GM19452 (cell line): ENCODE measurements at regions not wholly inside any gene's neighbourhood (a gene's known extent, or its start where the extent isn't known, plus 50 kb on each side); places are given as distances from the start of the nearest gene placed in this dataset.

Experiments
- ATAC-seq: cut with Tn5 transposase; IDR thresholded peaks from one replicate; pipeline ENCODE4 v1.9.1; 2021; ENCODE audit not compliant: unreplicated experiment

DNA sequence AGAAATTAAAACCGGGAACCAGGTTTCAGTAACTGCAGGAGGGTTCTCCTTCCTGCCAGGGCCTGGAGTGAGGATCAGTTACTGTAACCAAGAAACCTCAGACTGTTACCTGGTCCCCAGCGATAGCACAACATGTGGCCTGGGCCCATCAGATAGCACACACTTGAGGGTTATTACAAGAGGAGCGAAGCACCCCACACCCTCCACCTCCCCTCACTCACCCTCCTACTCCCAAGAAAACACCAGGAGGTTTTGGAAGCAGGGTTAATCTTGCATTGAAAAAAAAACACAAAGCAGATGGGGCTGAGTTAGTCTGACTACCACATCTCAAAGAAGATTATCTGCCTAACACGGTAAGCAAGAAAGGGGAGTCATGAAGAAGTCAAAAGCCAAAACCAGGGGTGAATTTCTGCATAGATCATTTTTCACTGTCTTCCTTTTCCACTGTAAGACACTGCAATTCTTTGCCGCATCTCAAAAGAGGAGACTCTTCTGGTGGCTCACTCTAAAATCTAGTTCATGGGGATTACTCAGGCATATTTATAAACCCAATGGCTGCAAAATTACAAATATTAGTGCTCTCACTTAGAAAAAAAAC lies 75.9 kb upstream of the DOCK9 start:
- ATAC-seq, result no peak

DNA sequence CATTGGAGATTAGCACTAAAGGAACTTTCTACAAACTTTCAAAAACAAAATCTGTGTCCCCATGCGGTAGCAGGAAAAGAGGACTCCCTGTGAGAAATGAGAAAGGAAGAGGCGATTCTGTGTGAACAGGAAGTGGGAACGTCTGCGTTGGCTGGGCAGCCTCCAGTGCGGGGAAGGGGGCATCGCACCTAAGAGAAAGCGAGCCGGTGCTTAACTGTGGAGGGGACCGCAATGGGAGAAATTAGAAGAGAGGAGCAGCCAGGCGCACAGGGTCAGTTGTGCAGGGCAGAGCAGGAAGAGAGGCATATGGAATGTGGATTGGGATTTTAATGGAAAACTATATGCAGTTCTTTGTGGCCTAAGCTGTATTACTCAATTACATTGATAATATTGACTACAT lies 77.4 kb upstream of the DOCK9 start:
- ATAC-seq, result no peak

DNA sequence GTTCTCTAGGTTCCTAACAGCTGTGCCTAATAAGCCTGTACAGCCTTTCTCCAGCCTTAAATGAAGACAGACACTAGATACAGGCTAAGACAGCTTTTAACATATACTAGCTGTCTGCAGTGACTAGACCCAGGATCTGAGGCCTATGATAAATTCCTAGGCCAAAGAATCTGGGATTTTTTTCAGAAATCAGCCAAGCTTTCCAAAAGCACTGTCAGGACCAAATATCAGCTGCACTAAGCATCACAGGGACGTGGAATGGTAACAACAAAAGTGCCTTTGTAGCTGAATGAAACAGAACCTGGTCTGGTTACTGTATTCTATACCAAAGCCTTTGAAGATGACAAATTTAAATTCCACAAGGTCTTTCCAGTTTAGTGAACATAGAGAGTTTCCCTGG lies 77.9 kb upstream of the DOCK9 start:
- ATAC-seq, result no peak

DNA sequence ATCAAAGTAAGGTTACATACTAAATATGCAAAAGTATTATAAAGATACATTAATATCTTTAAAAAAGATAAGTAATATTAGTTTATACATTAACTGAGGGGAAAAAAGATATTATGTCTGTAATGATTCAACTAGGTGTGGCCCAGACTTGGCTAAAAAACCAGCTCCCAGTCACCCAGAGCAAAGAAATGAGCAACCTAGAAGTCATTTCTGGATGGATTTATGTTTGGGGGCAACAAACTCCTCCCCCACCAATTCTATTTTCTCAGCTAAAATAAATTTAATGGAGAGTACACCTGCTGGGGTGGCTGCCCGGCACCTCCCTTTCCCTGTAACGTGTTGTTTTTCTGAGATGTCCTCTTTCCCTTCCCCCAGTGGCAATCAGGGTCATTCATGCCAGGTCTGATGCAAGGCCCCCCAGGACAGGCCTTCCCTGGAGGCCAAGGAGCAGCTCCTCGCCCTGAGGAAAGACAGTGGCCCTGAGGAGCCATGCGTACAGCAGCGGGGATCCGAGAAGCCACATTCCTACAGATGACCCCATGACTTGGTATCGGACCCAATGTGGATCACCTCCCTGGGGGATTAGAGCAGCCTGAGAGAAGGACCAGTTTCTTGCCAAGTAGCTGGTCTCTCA lies 78.6 kb upstream of the DOCK9 start:
- no peak for ATAC-seq

DNA sequence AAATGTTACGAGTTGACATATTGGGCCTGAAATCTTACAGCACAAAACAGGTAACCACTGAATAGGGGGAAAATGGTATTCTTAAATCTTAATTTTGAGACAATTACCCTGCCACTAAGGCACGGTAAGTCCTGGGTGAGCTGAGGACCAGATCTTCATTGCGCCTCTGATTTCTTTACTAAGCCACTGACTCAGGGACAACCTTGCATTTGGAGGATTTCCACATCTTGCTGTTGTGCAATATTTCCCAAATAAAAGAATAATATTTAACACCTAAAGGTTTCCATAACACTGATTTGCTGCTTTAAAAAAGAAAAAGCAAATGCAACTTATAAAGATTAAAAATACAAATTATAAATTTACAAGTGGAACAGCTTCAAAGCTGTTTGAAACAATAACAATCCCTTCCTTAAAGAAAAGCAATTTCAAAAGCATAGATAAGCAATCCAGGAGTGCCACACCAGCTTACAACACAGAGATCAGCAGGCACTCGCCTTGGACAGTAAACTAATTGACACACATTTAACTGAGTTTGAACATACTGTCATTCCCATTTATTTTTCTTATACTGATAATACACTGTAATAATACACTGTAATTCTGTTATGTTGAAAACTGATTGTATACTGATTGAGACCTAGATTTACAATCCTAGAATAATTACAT lies 79.6 kb upstream of the DOCK9 start:
- no peak for ATAC-seq

DNA sequence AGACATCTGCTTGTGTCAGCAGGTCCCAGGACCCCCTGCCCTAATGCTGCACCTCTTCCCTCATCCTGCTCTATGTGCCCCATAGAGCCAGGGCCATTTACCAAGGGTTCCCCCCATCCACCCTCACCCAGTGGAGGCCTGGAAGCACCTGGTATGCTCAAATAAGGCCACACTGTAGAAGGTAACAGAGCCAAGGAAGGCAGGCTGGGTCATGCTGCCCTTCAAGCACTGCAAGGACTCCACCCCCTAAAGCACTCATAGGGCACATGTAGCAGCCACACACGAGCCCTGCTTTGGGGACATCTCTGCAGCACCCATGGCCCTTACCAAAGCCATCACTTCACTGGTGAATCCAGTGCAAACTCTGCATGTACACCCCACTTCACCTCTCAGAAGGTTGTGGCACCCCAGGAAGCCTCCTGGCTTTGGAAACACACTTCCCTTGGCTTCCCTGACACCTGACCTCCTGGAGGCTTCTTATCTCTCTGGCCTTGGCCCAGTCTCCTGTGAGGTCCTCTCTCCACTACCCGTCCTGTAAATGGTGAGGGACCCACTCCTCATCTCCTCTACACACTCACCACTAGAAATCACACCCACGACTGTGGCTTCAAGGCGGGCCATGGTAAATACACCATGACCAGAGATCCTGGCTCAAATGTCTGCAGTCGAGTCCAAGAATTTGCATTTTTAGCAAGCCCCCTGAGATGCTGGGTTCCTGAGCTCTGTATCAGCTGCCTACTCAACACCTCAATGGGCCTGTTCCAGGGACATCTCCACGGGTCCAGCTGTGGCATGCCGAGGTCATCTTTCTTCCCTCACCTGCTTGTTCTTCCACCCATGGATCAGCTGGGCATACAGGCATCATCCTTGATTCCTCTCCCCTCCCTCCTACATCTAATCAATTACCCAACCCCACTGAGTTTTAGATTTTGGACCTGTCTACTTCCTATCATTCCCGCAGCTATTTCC lies 80.9 kb upstream of the DOCK9 start:
- ATAC-seq, result no peak

DNA sequence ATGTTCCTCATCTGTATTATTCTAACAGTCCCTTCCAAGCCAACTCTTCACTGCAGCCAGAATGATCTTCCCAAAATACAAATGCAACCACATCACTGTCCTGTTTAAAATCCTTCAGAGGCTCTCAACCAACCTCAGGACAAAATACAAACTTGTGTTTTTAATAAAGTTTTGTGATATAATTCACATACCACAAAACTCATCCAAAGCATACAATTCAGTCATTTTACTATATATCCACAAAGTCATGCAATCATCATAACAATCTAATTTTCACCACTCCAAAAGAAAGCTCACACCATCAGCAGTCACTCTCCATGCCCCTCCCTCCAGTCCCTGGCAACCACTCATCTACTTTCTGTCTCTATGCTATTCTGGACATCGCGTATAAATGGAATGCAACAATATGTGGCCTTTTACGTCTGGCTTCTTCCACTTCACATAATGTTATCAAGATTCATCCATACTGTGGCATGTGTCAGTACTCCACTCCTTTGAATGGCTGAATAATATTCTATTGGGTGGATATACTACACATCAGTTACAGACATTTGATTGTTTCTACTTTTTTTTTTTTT lies 81.7 kb upstream of the DOCK9 start:
- no peak for ATAC-seq

DNA sequence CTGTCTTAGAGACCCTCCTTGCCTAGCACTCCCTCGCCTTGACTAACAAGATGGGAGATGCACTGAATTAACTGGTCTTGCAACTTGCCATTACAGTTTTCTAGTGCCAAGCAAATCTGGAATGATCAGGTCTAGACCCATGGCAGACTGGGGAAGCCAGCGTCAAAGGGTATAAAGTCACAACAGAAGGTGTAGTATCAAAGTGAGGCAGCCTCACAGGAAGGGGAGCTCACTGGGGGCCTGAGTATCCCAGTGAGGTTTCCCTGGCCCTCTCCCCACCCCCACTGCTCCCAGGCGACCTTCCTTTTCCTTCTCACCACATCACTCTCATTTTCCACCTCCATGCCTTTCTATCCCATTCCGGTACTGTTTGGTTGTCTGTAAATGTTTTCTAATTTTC lies 83.5 kb upstream of the DOCK9 start:
- no peak for ATAC-seq

DNA sequence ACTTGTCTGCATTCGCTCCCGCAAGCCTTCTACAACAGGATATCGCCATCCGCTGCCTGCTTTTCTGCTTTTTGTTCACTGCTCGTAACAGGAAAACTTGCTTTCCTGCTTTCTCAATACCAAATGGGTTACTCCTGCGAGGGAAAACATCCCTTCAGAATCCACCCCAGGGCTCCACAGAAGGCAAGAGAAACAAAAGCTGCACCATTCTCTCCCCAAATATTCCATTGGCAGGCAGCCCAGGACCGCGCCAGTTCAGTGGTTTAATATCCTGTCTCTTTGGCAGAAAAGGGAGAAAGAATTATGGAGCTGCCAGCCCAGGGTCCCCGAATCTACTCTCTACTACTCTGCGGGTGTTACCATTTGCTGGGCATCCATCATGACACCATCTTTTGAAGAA lies 84.7 kb upstream of the DOCK9 start:
- no peak for ATAC-seq

DNA sequence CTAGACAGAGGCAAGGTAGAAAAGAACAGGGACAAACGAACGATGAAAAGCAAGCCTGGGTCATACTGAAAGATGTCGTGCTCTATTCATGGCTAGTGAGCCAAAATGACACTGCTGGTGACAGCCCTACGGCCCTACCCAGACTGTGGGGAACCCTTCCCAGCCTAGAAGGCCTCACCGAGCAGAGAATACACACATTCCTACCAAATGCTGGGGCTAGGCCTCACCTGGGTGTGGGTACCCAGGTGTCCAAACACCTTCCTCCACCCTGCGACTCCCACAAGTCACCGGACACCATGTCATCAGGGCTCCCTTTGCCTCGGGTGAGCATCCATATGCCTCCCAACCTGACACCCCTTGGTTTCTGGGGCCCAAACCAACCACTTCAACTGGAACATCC lies 85.3 kb upstream of the DOCK9 start:
- ATAC-seq, result no peak

DNA sequence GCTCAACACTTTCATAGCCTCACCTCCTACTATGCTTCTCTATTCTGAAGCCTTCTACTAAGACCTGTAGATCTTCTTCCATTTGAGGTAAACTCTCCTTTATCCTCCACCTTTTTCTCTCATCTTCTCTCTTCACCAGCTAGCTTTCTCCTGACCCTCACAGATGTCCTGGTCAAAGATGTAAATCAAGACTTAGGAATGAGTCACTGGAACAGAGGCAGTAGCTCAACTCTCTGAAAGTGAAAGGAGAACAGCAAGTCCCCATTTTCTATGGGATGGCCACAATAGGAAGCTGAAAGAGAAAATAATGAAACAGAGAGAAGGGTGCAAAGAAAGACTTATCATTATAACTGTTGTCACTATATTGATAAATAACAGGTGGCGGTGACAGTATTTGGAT lies 86.1 kb upstream of the DOCK9 start:
- ATAC-seq, result no peak

DNA sequence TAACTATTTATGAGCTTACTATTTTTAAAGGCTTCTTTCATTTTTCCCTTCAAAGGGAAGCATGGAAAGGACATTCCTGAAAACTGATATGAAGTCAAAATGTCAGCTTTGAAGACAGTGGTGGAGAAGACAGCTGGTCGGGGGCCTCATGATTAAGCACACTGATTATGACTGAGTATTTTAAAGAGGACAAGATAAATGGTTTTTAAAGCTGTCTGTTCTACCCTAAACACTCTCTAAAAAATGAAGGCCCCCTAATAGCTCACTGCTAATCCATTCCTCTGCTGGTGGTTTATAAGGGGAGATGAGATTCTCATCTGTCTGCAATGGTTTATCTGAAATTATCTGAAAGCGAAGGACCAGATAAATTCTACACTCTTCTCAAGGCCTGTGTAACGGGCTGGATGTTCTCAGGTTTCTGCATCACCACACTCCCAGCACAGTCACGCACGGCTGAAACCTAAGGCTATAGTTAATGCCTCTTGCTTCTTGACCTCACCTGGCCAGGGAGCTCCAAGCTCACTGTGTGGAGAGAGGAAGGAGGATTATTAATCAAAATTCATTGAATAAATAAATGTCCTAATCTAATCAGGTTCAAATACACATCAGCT lies 86.9 kb upstream of the DOCK9 start:
- no peak for ATAC-seq

DNA sequence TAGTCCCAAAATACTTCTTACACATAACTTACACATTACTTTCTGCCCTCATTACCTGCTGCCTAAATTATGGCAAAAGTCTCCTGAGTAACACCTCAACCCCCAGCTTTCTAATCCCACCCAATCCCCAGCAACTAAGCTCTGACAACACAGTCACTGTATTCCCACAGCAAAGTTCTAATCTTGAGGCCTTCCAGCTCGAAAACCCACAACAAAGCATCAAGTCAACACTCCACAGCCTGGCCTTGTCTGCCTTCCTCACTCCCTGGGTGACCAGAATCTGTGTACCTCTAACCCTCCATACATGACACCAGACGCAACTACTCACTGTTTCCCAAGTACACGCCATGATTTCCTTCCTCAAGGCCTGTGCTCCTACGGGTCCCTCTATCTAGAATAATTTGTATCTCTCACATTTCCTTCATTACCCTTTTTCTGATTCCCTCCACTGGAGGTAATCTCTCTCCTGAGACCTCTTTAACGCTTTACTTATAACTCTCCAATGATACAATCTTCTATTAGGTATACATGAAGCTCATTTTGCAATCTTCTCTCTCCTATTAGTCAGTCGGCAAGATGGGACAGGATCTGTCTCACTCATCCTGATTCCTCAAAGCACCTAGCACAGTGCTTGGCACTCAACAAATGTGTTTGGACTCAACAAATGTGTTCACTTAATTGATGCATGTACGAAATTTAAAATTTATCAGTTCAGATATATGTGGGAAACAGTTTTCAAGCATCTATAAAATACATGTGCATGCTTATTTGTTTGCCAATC lies 87.6 kb upstream of the DOCK9 start:
- ATAC-seq, result no peak

DNA sequence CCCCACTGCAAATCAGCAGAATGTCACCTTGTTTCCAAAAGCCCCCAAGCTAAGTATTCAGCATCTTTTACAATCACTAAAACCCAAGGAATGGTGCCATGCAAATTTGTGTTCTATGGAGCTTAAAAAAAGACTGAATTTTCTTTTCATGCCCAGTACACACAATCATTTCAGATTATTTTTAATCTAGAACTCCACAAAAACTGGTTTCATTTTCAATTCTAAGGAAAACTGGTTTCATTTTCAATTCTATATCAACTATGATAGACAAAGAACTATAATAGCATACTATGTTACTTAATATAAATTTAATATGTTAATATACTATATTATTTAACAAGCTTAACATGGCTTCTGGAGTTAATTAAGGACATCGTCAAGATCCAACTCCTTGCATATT lies 88.4 kb upstream of the DOCK9 start:
- ATAC-seq, result no peak

DNA sequence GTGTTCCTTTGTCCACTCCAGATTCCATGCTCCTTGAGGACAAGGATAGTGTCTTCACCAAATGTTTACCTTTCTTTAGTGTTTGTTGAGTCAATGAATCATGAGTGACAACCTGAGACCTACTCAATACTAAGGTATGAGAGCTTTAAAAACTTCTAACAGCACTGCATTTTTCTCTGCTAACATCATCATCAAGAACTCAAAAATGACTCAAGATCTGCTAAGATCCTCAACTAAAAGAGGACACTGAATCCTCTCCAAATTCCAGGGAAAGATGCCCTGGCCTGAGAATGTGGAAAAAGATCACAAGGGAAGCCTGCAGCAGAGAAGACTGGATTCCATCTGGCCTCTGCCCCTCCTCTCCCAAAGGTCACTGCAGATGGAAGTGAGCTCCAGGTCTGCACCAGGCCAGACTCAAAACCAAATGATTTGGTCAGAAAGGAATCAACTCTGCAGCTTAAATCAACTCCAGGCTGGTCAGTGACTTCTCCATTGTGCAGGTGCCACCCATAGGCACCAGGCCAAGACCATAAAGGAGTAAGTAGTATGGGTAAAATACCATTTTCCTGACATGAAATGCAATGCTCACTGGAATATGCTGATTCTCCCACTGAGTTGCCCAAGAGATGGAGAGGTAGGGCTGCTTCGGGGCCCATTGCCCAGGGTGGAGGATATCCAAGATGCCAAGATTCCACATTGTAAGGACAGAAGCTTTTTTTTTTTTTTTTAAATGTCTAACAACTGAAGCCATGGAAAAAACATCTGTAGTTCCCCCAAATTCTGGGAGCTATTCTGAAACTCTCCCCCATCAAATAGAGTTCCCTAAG lies 89.5 kb upstream of the DOCK9 start:
- ATAC-seq, result no peak

DNA sequence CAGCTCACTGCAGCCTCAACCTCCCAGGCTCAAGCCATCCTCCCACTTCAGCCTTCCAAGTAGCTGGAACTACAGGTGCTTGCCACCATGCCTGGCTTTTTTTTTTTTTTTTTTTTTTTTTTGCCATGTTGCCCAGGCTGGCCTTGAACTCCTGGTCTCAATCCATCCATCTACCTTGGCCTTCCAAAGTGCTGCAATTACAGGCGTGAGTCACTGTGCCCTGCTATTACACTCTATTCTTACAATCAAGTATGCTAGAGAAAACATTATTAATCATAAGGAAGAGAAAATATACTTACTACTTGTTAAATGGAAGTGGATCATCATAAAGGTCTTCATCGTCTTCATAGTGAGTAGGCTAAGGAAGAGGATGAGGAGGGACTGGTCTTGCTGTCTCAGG lies 93.3 kb upstream of the DOCK9 start:
- ATAC-seq, result no peak

DNA sequence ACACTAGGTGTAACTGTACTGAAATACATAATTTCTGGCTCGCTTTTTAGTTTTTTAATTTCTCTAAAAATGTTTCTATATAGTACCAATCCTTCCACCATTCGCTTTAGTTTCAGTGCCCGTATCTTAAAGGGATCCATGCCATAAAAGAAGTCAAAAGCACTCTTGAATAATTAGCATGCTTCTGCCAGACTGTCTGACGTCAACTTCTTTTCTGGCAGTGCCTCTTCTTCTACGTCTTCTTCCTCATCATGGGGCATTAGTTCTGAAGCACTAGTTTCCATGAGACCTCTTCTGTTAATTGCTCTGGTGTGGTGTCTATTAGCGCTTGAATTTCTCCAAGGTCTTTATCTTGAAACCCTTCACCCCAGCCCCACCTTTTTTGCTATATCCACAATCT lies 93.8 kb upstream of the DOCK9 start:
- ATAC-seq, result no peak

DNA sequence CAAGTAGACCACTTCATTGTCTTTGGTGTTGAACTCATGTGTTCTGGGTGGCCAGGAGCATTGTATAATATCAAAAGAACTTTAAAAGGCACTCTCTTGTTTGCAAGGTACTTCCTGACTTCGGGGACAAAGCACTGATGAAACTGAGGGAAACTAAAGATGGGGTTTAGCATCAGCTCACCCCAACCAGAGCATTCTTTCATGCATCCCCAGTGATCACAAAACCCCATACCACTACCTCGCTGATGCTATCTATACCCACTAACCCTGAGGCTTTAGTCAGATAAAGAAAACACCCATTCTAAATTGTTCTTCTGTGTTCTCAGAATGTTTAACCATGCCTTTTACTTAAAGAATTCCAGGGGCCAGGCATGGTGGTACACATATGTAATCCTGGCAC lies 94.5 kb upstream of the DOCK9 start:
- no peak for ATAC-seq

DNA sequence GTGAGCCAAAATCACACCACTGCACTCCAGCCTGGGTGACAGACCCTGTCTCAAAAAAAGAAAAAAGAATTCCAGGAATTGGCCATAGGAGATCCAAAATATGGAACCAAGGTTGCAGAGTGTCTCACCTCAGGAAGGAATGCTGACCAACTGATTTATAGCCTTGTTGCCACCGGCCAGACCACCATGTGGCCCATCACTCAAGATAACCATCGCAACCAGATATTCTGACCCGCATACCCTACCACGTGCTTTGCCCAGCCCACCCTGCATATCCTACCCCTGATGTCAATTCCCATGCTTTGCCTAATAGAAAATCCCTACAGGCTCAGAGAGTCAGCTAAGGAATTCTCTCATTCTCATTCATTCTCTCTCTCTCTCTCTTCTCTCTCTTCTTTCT lies 95.1 kb upstream of the DOCK9 start:
- ATAC-seq, result no peak
